ELR (cell line): ENCODE measurements at regions not wholly inside any gene's neighbourhood (a gene's known extent, or its start where the extent isn't known, plus 50 kb on each side); places are given as distances from the start of the nearest gene placed in this dataset.

Source experiments
- DNase-seq: peaks from one replicate; pipeline ENCODE4 v3.0.0-alpha.2; 2015; ENCODE audit warnings: low read depth

- DNase-seq, result no peak
These were observed 80.4 kb downstream of the MICALL2 start for GRCh38 chr7:1378610-1379601.

- DNase-seq, result no peak
These were observed 78.9 kb downstream of the MICALL2 start for GRCh38 chr7:1380231-1380815.

GRCh38 chr7:1380821-1381580, 78.3 kb downstream of the MICALL2 start:
- no peak for DNase-seq

- no peak for DNase-seq
These were observed 76.5 kb downstream of the MICALL2 start for GRCh38 chr7:1382553-1383397.

GRCh38 chr7:1383398-1384112, 75.7 kb downstream of the MICALL2 start:
- DNase-seq, result no peak

GRCh38 chr7:1384113-1384415, 75.2 kb downstream of the MICALL2 start:
- no peak for DNase-seq
